Right cardiac atrium (tissue), 5 donors: ENCODE measurements at regions not wholly inside any gene's neighbourhood (a gene's known extent, or its start where the extent isn't known, plus 50 kb on each side); places are given as distances from the start of the nearest gene placed in this dataset.

ENCODE experiments used
- ATAC-seq, 2 donors: fragments of 200-7000 bp; cut with Tn5 transposase; one replicate each; pipeline versions ENCODE4 v1.8.0 to v1.9.1; 2020; ENCODE audit warnings: moderate library complexity in 2 of 2, mild to moderate bottlenecking in 1 of 2
- DNase-seq, 3 donors: peaks; one replicate each; pipeline ENCODE4 v3.0.0-alpha.2; 2020
- H3K27ac ChIP-seq: one replicate; pipeline ENCODE4 v1.5.1; 2013; ENCODE audit warnings: mild to moderate bottlenecking, low read length, control low read depth, moderate library complexity
- H3K27me3 ChIP-seq: one replicate; pipeline ENCODE4 v1.6.1; 2013; ENCODE audit not compliant: control insufficient read depth, insufficient read depth
- H3K4me1 ChIP-seq: one replicate; pipeline ENCODE4 v1.6.1; 2013; ENCODE audit warnings: low read length; ENCODE audit not compliant: control insufficient read depth, insufficient read depth
- H3K4me3 ChIP-seq: one replicate; pipeline ENCODE4 v1.5.1; 2013; ENCODE audit warnings: low read length, control low read depth
- H3K9me3 ChIP-seq: one replicate; pipeline ENCODE4 v1.6.1; 2013; ENCODE audit warnings: low read length; ENCODE audit not compliant: control insufficient read depth
- WGBS: extraction: QIAGEN DNeasy Blood & Tissue Kit; methylation state at CpG from one replicate; pipeline ENCODE4 v1.1.7; 2013; 5-methylcytosine and 5-hydroxymethylcytosine counted together
- intact Hi-C, 4 donors: fragments of 100-400 bp; cut with DNase I; formaldehyde crosslinking; loops; one replicate each; pipeline versions ENCODE4 v1.11.0 to v1.14.0; 2022 to 2023
- donor health status: healthy with polysubstance abuse.
- donor health status: DM: no; HTN: yes; CAD: no.
- donor health status: DM: no; HTN: no; CAD: no.
- donor health status: DM: no; HTN: yes; CAD: no; lungs with severe emphysema.
- donor health status: DM: yes; HTN: yes; CAD: no.

DNA sequence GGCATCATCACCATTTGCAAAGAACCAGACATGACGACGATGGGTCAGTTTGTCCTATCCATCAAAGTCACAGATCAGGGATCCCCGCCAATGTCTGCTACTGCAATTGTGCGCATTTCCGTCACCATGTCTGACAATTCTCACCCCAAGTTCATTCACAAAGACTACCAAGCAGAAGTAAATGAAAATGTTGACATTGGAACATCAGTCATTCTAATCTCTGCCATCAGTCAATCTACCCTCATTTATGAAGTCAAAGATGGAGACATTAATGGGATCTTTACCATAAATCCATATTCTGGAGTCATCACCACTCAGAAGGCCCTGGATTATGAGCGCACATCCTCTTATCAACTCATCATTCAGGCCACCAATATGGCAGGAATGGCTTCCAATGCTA, 171.6 kb upstream of the MTNR1B start:
- 95% methylated on average over 6 of the region's 6 CpGs for WGBS
- Histone ChIP-seq H3K27ac (no peak overlapping the region), H3K4me1 (no peaks in the 10 kb centered on the region), H3K4me3 (no peak overlapping the region), H3K27me3 (no peaks in the 10 kb centered on the region), H3K9me3 (no peaks in the 10 kb centered on the region)
- ATAC-seq (no peak), DNase-seq (no peak)
- intact Hi-C loops, result no loop called here

DNA sequence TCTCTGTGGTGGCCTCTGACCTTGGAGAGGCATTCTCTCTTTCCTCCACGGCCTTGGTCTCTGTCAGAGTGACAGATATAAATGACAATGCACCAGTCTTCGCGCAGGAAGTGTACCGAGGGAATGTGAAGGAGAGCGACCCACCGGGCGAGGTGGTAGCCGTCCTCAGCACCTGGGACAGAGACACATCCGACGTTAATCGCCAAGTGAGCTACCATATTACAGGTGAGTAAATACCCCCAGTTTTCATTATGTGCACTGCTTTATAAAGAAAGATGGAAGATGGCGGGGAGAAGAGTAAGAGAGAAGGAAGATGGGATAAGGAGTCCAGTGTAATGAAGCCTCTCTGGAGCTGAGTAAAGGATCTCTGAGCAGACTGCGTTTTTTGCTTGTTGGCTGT, 167.8 kb upstream of the MTNR1B start:
- no peak for ATAC-seq
- WGBS, result 85% methylated on average over 13 of the region's 13 CpGs
- Histone ChIP-seq H3K27me3 (no peaks in the 10 kb centered on the region), H3K27ac (no peak overlapping the region), H3K9me3 (no peaks in the 10 kb centered on the region), H3K4me1 (no peaks in the 10 kb centered on the region), H3K4me3 (no peak overlapping the region)
- intact Hi-C loops, result no loop called here
- DNase-seq, result no peak

DNA sequence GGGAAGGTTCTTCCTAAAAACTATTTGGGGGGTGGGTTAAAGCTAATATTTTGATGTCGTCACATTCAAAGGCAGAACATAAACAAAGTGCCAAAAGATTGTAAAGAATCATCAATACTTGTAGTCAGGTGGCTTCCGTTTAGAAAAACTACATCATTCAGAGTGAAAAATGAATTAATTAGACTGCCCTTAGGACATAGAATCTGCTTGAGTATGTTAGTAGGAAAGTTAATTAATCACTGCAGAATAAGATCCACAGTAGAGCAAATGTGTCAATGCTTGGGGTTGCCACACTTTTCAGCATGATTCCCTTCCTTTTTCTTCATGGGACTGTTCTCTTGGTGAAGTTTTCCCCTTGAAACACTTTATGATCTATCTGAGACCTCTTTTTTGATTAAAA, 166.8 kb upstream of the MTNR1B start:
- Histone ChIP-seq H3K4me3 (no peak overlapping the region), H3K9me3 (no peaks in the 10 kb centered on the region), H3K4me1 (no peaks in the 10 kb centered on the region), H3K27me3 (no peaks in the 10 kb centered on the region), H3K27ac (no peak overlapping the region)
- WGBS, result 80% methylated on average over 2 of the region's 2 CpGs
- DNase-seq, result no peak
- intact Hi-C loops, result no loop called here
- ATAC-seq, result no peak

DNA sequence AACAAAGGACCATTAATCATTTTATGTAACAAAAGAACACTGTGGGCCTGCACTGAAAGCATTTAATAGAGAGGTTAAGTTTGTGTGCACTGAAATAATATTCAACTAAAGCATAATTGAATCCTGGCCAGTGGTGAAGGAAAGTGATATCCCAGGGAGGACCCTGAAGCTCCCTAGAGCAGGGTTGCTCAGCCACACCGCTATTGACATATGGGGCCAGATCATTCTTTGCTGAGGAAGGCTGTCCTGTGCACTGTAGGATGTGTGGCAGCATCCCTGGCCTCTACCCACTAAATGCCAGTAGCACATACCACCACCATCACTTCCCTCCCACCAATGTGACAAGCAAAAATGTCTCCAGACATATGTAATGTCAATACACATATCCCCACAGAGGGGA, 166.1 kb upstream of the MTNR1B start:
- ATAC-seq, result no peak
- no peak for DNase-seq
- Histone ChIP-seq H3K27ac (no peak overlapping the region), H3K27me3 (no peaks in the 10 kb centered on the region), H3K4me1 (no peaks in the 10 kb centered on the region), H3K9me3 (no peaks in the 10 kb centered on the region), H3K4me3 (no peak overlapping the region)
- 89% methylated on average over 1 of the region's 1 CpG for WGBS
- intact Hi-C loops, result no loop called here

DNA sequence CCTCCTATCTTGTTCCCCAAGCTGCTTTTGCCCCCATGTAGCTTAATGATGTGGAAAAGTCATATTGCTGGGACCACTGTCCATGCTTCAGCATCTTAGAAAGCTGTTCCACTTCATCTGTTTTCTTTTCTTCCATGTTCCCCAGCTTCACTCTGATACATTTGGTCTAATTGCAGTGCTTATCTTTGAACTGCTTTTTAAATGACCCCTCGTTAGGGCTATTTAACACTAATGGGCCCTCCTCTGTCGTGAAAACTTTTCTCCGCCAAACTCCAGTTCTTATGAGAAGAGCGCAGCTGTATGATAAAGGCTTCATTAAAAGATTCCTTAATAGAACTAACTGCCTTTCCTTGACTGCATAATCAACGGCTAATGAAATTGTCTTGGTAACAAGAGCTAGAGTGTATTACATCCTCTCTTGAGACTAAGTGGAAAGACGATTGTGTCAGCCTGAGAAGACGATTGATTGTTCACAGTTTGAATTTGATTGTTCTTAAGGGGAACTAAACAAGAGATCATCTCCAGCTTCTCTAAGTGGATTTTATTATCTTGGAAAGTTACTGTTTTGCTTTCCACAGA, 165.0 kb upstream of the MTNR1B start:
- Histone ChIP-seq H3K9me3 (no peaks in the 10 kb centered on the region), H3K4me1 (no peaks in the 10 kb centered on the region), H3K27me3 (no peaks in the 10 kb centered on the region), H3K4me3 (no peak overlapping the region), H3K27ac (no peak overlapping the region)
- DNase-seq (no peak), ATAC-seq (no peak)
- 74% methylated on average over 7 of the region's 7 CpGs for WGBS
- intact Hi-C loops, result no loop called here

DNA sequence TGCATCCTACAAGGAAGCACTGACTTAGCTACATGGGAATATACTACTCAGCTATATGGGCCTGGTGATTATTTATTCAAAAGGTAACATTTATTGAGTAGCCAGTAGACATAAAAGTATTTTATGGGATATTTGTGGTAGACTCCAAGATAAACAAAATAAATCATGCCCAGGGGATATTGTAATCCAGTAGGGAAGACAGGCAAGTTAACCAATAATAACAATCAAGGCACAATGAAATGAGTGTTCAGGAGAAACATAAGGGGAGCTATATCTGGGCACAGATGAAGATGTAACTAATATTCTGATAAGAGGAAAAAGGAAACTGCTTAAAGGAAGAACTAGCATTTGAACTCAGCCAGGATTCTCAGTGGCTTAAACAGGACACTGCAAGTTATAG, 161.4 kb upstream of the MTNR1B start:
- Histone ChIP-seq H3K4me3 (no peak overlapping the region), H3K27me3 (no peaks in the 10 kb centered on the region), H3K4me1 (no peaks in the 10 kb centered on the region), H3K9me3 (no peaks in the 10 kb centered on the region), H3K27ac (no peak overlapping the region)
- ATAC-seq (no peak), DNase-seq (no peak)
- intact Hi-C loops, result no loop called here

DNA sequence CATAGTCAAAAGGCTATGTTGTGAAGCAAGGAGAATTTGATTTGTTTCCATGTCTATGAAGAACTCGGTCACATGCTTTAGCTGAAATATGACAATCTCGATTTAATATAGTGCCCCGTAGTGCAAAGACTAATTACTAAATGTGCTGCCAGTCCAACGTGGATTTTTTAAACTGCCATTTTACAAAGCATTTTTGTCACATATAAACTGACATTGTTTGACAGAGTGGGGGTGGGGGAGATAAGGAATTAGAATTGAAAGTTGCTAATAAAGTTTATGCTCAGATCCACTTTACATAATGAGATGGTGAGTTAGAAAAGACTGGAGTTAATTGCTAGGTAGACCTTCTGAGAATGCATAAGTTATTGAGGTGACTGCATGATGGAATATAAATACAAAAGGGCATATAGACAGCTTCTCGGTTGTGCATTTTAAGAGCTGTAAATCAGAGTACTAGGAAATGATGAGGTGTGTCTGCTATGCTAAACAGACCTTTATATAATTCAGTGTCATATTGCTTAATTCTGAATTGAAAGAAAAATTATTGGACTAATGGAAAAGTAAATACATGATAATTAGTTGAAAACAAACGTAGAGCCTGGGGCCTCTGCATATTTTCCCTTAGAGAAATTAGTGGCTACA, 158.9 kb upstream of the MTNR1B start:
- Histone ChIP-seq H3K4me1 (no peaks in the 10 kb centered on the region), H3K4me3 (no peak overlapping the region), H3K27ac (no peak overlapping the region), H3K27me3 (no peaks in the 10 kb centered on the region), H3K9me3 (no peaks in the 10 kb centered on the region)
- intact Hi-C loops, result no loop called here
- 86% methylated on average over 6 of the region's 6 CpGs for WGBS
- DNase-seq, result no peak
- no peak for ATAC-seq

DNA sequence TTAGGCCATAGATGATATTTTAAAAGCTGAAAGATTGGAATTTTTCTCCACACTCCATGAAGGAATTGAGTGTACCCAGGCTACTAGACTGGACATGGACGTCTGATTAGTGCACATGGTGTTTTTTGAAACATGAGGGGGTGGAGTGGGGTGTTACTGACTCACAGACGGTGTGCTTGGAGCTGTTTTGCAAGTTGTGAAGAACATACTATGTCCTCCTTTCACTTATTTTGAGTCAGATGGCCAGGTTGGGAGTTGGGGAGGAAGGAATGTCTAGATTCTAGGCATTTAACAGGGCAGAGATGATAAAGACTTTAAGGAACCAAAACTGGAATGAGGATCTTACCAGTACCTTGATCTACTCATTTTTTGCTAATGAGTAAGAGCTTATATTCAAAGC, 158.1 kb upstream of the MTNR1B start:
- Histone ChIP-seq H3K4me3 (no peak overlapping the region), H3K27ac (no peak overlapping the region), H3K9me3 (no peaks in the 10 kb centered on the region), H3K4me1 (no peaks in the 10 kb centered on the region), H3K27me3 (no peaks in the 10 kb centered on the region)
- DNase-seq (no peak), ATAC-seq (no peak)
- intact Hi-C loops, result no loop called here
- WGBS, result 56% methylated on average over 2 of the region's 2 CpGs

DNA sequence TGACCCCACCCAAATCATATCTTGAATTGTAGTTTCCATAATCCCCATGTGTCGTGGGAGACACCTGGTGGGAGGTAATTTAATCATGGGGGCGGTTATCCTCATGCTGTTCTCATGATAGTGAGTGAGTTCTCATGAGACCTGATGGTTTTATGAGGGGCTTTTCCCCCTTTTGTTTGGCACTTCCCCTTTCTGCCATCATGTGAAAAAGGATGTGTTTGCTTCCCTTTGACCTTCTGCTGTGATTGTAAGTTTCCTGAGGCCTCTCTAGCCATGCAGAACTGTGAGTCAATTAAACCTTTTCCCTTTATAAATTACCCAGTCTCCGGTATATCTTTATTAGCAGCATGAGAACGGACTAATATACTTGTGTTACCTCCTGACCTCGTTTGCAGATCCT, 156.6 kb upstream of the MTNR1B start:
- Histone ChIP-seq H3K9me3 (no peaks in the 10 kb centered on the region), H3K4me3 (no peak overlapping the region), H3K4me1 (no peaks in the 10 kb centered on the region), H3K27ac (no peak overlapping the region), H3K27me3 (no peaks in the 10 kb centered on the region)
- no peak for DNase-seq
- intact Hi-C loops, result no loop called here
- 71% methylated on average over 5 of the region's 5 CpGs for WGBS
- ATAC-seq, result no peak

DNA sequence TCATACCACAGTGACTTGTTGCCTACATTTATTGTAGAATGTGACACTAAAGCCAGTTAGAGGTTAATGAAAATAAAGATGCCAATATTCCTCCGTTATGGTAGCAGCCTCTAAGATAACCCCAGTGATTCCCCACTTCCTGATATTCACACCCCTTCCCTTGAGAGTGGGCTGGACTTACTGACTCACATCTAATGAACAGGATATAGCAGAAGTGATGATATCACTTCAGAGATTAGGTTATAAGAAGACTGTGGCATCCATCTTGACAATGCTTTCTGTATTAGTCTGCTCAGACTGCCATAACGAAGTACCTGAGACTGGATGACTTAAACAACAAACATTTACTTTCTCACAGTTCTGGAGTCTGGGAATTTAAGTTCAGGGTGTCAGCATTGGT, 149.6 kb upstream of the MTNR1B start:
- intact Hi-C loops, result no loop called here
- WGBS, result 57% methylated on average over 2 of the region's 2 CpGs

DNA sequence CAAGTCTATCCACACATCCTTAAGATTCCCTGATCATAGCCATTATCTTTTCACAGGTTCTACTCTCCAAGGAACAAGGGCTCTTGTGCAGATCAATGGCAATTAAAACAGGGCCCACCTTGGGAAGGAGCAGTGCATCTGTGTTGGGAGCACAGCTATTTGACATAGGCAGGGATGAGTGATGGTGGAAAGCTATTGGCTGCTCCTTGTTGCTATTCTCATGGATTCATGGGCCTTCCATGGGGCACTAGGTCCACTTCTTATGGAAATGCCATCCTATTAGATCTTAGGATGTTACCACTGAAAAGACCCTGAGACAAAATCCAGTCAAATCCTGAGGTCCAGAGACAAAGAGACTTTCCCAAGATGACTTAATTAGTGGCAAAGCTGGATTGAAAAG, 148.6 kb upstream of the MTNR1B start:
- ATAC-seq (no peak), DNase-seq (no peak)
- Histone ChIP-seq H3K4me3 (no peak overlapping the region), H3K27ac (no peak overlapping the region), H3K4me1 (no peaks in the 10 kb centered on the region), H3K27me3 (no peaks in the 10 kb centered on the region), H3K9me3 (no peaks in the 10 kb centered on the region)
- intact Hi-C loops, result no loop called here

More for the DNA sequence above, 149.6 kb upstream of the MTNR1B start:
- Histone ChIP-seq H3K4me1 (no peaks in the 10 kb centered on the region), H3K4me3 (no peak overlapping the region), H3K9me3 (no peaks in the 10 kb centered on the region), H3K27ac (no peak overlapping the region), H3K27me3 (no peaks in the 10 kb centered on the region)
- ATAC-seq (no peak), DNase-seq (no peak)

DNA sequence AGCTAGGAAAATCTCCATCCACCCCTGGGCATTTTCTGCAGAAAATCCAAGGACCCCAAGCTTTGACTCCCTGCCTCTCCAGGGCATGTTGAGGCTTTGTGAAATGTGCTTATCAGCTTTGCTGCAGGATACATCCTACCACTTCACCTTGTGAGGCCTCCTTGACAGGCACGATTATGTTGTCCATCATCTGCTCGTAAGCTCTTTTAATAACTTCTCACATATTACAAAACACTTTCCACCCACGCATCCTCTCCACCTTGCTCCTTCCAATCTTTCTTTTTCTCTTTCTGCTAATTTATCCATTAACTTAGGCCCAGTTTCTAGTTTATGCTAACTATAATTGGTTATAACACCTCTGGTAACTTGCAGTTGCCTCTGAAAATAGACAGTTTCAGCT, 147.0 kb upstream of the MTNR1B start:
- DNase-seq, result no peak
- Histone ChIP-seq H3K9me3 (no peaks in the 10 kb centered on the region), H3K4me1 (no peaks in the 10 kb centered on the region), H3K27ac (no peak overlapping the region), H3K4me3 (no peak overlapping the region), H3K27me3 (no peaks in the 10 kb centered on the region)
- no peak for ATAC-seq
- 88% methylated on average over 3 of the region's 3 CpGs for WGBS
- intact Hi-C loops, result no loop called here
